GM19438 (cell line): ENCODE measurements at regions not wholly inside any gene's neighbourhood (a gene's known extent, or its start where the extent isn't known, plus 50 kb on each side); places are given as distances from the start of the nearest gene placed in this dataset.

Experiments used
- ATAC-seq: cut with Tn5 transposase; IDR thresholded peaks from one replicate; pipeline ENCODE4 v1.9.1; 2021; ENCODE audit warnings: low read depth; ENCODE audit not compliant: unreplicated experiment

GRCh38 chr14:73800970-73801515, 50.6 kb upstream of the PTGR2 start:
- no peak for ATAC-seq

DNA sequence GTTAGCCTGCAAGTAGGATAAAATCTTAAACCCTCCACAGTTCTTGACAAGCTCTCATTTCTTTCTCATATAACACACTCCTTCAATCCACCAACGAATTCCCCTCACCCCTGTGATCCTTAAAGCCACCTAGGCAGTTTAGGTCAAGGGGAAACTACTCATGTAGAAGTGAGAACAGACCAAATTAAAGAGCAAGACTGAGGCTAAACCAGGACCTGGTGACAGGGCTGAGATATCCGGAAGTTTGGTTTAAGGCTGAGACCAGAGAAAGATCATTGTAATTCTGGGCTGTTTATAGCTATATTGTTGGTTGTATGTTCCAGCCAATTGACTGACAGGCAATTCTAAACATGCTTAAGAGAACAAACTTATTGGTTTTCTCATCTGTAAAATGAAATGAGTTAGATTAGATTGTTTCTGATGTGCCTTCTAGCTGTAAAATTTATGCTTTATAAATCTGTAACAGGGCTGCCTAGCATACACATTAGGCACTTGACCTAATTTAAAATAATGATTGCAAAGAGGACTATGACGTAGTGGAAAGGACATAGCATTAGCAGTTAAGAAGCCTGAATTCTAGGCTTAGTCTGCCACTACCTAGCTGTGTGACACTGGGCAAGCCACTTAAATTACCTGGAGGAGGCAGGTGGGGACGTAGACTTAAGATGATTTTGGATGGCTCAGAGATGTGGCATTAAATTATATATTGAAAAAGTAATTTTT, 53.9 kb upstream of the PTGR2 start:
- ATAC-seq = no peak

DNA sequence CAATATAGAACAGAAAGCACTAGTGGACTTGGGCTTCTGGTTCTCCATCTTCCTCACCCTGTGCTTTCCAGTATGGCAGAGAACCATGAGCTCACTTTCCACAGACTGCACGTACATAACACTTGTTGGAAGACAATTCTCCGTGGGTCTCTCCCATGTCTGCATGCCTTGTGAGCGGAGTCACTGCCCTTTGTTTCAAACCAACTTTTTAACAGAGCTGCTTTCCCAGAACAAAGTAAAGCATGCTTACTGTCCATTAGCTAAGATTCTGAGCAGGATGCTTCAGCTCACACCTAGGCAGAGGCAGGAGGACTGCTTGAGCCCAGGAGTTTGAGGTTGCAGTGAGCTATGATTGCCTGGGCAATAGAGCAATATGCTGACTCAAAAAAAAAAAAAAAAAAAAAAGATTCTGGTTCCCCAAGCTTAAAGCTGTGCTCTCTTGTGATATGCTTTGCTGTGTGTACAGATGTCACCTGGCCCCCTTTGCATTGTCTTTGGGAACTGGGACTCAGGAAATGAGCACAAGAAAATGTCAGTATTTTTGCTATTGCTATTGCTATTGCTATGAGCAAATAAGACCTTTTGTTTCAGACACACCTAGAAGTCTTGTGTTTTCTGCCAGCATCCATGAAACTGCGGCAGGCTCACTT, 54.6 kb upstream of the PTGR2 start:
- ATAC-seq = no peak

DNA sequence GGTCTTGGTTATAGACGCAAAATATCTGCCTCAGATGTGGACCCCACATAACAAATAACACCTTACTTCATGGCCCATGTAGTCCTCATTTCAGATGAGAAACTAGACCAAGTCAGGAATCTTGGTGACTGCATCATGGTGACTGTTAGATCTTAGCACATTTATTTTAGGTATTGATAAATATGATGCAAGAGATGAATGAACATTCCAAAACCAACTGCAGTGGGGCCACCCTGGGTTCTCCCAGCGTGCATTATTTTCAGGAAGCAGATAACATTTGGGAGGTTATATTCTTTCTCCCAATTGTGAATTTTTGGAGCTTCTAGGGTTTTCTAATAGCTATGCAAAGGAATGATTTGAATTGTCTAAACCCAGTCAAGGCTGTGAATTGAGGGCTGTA, 55.2 kb upstream of the PTGR2 start:
- no peak for ATAC-seq

- no peak for ATAC-seq
Measured at GRCh38 chr14:73795974-73796373, 55.7 kb upstream of the PTGR2 start.

DNA sequence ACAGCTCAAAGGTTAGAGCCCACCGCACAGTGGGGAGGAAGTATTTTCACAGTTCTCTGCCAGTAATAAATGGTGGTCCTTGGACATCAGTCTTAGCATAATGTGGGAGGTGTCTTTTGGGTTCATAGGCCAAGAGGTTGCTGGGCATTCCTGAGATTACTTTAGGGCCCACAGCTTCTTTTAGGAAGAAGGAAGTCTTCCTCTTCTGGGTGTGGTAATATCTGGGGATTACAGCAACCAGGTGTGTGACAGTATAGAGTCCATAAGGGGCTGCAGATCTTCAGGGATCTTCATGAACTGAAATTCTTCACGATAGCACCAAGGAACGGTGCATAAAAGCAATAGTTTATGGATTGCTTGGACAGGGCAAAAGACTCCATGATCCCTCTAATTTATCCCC, 56.2 kb upstream of the PTGR2 start:
- no peak for ATAC-seq

DNA sequence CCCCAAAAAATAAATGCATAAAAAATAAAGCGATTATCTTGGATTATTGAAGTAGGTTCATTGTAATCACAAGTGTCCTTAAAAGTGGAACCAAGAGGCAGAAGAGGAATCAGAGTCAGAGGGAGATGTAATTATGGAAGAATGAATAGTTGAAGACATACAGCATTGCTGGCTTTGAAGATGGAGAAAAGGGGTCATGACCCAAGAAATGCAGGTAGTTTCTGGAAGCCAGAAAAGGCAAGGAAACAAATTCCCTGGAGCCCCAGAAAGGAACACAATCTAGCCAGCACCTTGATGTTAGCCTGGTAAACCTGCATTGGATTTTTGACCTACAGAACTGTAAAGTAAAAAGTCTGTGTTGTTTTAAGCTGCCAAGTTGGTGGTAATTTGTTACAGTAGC, 57.5 kb upstream of the PTGR2 start:
- no peak for ATAC-seq

GRCh38 chr14:73792481-73792880, 59.1 kb upstream of the PTGR2 start:
- ATAC-seq = no peak

DNA sequence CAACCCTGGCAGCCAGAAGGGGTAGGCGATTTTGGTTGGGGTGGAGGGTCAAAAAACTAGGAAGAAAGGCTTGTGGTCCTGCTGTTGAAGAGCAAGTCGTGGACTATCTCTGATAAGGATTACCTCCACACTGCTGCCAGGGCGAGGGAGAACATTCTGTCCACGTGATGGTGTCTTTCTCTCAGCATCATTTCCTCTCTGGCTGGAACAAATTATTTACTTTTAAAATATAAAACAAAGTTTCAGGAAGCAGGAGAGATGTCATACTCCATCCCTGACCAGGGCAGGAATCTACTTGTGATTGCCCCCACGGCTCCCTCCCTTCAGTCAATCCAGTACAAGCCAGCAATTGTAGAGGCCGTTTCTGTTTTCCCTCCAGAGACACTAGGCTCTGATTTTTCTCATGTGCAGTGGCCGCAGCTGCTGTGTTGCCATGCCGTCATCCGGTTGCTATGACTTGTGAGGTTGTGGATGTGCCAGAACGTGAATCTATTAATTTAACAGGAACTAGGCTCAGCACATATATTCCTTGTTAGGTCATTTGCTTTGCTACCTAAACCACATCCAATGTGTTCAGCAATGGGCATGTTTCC, 61.5 kb upstream of the PTGR2 start:
- ATAC-seq = no peak

GRCh38 chr14:73788701-73789551, 62.7 kb upstream of the PTGR2 start:
- ATAC-seq = no peak

GRCh38 chr14:73788317-73788598, 63.4 kb upstream of the PTGR2 start:
- no peak for ATAC-seq

- ATAC-seq = no peak
Measured at GRCh38 chr14:73787486-73788316, 63.9 kb upstream of the PTGR2 start.

DNA sequence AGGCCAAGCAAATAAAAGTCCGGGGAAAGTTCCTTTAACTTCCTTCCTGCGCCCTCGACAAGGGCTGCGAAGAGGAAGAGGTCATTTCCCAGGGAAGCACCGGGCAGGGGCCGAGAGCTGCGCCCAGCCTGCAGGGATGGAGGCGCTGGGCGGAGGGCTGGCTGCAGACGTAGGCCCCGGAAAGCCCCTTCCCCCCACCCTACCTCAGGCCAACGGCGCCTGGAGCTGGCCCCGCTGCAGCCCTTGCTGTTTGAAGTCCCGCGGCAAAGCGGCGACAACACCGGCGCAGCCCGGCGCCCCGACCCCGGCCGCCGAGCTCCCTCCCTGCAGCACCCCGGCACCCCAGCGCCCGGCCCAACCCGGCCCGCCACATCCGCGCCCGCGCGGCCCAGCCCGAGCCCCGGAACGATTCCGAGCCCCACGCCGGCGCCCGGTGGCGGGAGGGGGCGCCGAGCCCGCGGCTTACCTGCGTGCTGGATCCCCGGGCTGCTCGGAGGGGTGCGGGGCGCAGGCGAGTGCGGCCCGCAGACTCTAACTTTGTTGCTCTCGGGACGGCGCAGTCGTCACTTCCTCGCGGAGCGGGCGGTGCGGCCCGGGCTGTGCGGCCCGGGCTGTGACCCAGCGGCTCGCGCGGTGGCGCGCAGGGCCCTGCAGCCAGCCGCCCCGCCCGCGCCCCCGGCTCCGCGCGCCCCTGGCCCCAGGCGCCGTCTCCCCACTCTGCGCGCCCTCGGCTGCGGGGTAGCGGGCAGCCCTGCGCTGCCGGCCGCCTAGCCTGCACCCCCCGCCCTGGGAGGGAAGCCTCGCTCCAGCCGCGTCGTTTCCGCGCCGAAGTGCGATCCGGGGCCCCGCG, 64.8 kb upstream of the PTGR2 start:
- no peak for ATAC-seq

- no peak for ATAC-seq
Measured at GRCh38 chr14:73785834-73786635, 65.6 kb upstream of the PTGR2 start.

DNA sequence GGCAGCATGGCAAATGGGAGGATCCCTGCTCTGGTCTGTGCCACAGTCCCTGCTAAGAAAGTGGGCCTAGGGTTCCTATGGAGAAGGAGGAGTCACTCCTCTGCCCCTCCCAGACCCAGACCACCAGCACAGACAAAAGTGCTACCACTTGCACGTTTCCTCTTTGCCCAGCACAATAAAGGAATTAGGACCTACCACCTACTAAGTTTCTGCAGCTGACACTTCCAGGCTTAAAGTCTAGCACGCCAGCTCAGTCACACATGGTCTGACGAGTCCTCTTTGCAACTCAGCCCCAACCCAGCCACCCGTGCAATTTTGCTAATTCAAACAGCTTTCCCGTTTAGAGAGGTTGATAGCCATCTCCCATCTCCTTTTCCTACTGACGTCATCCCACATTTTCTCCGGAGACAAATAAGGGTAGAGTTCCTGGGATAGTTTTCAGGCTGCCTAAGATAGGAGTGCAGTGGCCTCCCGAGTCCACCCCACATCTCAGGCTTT, 66.2 kb upstream of the PTGR2 start:
- ATAC-seq = no peak

- ATAC-seq = no peak
Measured at GRCh38 chr14:73784988-73785313, 66.7 kb upstream of the PTGR2 start.

DNA sequence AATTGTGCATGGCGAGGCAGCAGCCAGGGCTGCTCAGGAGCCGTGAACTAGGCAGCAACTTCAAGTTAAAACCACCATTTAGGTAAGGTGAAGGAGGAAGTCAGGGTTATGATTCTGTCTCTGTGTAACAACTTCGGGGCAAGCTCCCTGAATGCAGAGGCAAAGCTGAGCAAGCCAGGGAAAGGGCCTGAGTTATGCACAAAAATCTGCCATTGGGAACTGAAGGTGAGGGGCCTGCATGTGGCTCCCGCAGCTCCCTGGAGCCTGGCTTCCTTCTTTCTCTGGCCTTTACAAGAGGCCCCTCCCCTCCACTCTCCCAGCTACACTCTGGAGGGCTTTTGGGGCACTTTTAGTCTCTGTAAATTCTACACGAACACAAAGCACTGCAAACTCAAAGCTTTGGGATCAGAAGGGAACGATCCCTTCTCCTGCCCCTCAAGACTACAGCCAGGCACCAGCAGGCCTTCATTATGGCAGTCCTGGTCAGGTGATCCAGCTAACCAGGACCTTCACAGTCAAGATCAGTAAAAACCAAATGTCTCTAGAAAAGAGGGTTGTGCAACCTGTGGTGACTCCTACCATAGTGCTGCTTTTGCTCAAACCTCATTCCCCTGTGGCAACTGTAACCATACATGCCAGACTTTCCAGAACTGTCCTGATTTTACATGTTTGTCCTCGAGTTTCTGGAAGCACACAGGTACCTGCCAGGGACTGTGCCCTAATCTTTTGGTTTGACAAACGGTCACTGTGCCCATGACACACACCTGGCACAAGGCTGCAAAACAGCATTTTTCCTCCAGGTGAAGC, 67.2 kb upstream of the PTGR2 start:
- no peak for ATAC-seq
